ENCODE measurements at regions not wholly inside any gene's neighbourhood (a gene's known extent, or its start where the extent isn't known, plus 50 kb on each side); places are given as distances from the start of the nearest gene placed in this dataset.
"Not testable (repeated sequence)": the region's sequence is repeated elsewhere in the genome, so short reads cannot be mapped to it uniquely, and the experiment has no call there.

DNA sequence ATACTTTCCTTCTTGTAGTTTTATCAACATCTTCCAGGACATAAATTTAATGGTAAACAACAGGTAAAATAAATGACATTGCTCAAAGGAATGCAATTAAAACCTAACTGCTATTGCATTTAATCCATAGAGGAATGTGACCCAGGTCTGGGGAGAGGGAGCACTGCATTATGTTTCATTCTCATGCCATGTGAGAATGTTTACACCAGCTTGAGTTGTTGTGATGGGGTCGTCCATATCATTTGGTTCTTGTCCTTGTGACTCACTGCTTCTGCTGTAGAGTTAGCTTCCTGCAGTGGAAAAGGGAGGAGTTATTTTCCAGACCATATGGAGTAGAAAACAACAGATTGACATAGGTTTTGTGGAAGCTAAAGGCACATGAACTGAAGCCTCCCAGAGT lies 129.3 kb upstream of the PMCH start:
- Histone ChIP-seq H3K4me1 (replicated peaks in 1 of 2; ENCODE audit: control insufficient read depth in 2 of 2, insufficient read depth in 2 of 2, low read length in 2 of 2) (peaks cover 0 to 2% of the 10 kb centered on the region in 2 experiments; a peak in 2 of 5 replicates), H3K36me3 (ENCODE audit: control insufficient read depth, insufficient read depth, low read length) (no peaks in the 10 kb centered on the region), H3K9me1 (ENCODE audit: control insufficient read depth, insufficient read depth, low read length) (no peaks in the 10 kb centered on the region), H3K4me3 (no peak overlapping the region), H3K27ac (ENCODE audit: extremely low read depth, low read depth, low read length) (no peak overlapping the region), H3K4me2 (ENCODE audit: insufficient read depth, low read length) (no peak overlapping the region), H3K27me3 (ENCODE audit: control insufficient read depth in 2 of 2, insufficient read depth in 2 of 2, low read length in 2 of 2) (no peaks in the 10 kb centered on the region), H3K79me2 (ENCODE audit: control insufficient read depth, insufficient read depth, low read length) (no peaks in the 10 kb centered on the region), H2AFZ (ENCODE audit: low read depth, low read length) (no peak overlapping the region), H3K9ac (ENCODE audit: insufficient read depth in 1 of 2, low read depth in 2 of 2, low read length in 2 of 2) (no peak overlapping the region), H3K9me3 (replicated peaks; ENCODE audit: control insufficient read depth, insufficient read depth, low read depth, low read length) (no peaks in the 10 kb centered on the region), H4K20me1 (replicated peaks; ENCODE audit: control insufficient read depth, insufficient read depth, low read length) (no peaks in the 10 kb centered on the region)
- ATAC-seq (no peak; the same call in 2 of the 3 replicates), FAIRE-seq (no peak), DNase-seq (ENCODE audit: extremely low read depth in 1 of 4, low spot score in 3 of 4) (peak in 1 of 4 experiments; percentile 16)
- TF ChIP-seq FOSL1 (tag; conservative IDR thresholded peaks at IDR 0.05) (peak; percentile 43; the same call in 1 of the 2 replicates), DMBX1 (CRISPR knock-in tag; IDR thresholded peaks at IDR 0.05; ENCODE audit: borderline replicate concordance) (no peak)
- TF ChIP-seq, protein P1, sequence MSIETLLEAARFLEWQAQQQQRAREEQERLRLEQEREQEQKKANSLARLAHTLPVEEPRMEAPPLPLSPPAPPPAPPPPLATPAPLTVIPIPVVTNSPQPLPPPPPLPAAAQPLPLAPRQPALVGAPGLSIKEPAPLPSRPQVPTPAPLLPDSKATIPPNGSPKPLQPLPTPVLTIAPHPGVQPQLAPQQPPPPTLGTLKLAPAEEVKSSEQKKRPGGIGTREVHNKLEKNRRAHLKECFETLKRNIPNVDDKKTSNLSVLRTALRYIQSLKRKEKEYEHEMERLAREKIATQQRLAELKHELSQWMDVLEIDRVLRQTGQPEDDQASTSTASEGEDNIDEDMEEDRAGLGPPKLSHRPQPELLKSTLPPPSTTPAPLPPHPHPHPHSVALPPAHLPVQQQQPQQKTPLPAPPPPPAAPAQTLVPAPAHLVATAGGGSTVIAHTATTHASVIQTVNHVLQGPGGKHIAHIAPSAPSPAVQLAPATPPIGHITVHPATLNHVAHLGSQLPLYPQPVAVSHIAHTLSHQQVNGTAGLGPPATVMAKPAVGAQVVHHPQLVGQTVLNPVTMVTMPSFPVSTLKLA (conservative IDR thresholded peaks at IDR 0.05) = 0 out of 4 replicates have a peak, but pooled peaks of 1 of the 2 experiments have one; percentile 25
- in situ Hi-C loops (cut with MboI) = no loop called here
- CTCF ChIA-PET (ENCODE audit: low intra/inter-chr PET ratio) = no interaction called here
- POLR2A ChIA-PET = interaction anchor here (0.9 to 1.4 kb wide), 2 partner anchors 11 to 36 kb away, joined by 3 read pairs; no protein-coding TSS in a partner anchor
- intact Hi-C loops (cut with micrococcal nuclease) = no loop called here
- BruUV-seq (replicated peaks) = no TSS peak
- 0% methylated on average over 1 of the region's 1 CpG for WGBS (ENCODE audit: insufficient coverage, low coverage, missing lambda C conversion rate)

DNA sequence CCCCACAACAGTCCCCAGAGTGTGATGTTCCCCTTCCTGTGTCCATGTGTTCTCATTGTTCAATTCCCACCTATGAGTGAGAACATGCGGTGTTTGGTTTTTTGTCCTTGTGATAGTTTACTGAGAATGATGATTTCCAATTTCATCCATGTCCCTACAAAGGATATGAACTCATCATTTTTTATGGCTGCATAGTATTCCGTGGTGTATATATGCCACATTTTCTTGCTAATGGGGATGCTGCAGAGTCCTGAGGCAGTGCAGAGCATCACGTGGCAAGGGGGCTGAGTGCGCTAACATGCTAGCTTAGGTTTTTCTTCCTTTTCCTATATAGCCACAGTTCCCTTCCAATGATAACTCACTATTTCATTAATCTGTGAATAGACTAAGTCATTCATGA lies 127.5 kb upstream of the PMCH start:
- TF ChIP-seq ZNF146 (CRISPR knock-in tag; IDR thresholded peaks at IDR 0.05; ENCODE audit: unreplicated experiment) = peak; percentile 55

More for the DNA sequence above, 127.5 kb upstream of the PMCH start:
- H3K9ac ChIP-seq (ENCODE audit: insufficient read depth in 1 of 2, low read depth in 2 of 2, low read length in 2 of 2); H3K27me3 ChIP-seq (ENCODE audit: control insufficient read depth in 2 of 2, insufficient read depth in 2 of 2, low read length in 2 of 2); H3K9me3 ChIP-seq (replicated peaks; ENCODE audit: control insufficient read depth, insufficient read depth, low read depth, low read length); H3K79me2 ChIP-seq (ENCODE audit: control insufficient read depth, insufficient read depth, low read length); in situ Hi-C loops (cut with MboI); ATAC-seq; H3K27ac ChIP-seq (ENCODE audit: extremely low read depth, low read depth, low read length); H3K9me1 ChIP-seq (ENCODE audit: control insufficient read depth, insufficient read depth, low read length); POLR2A ChIA-PET; H3K4me3 ChIP-seq; H2AFZ ChIP-seq (ENCODE audit: low read depth, low read length); H3K4me1 ChIP-seq (replicated peaks in 1 of 2; ENCODE audit: control insufficient read depth in 2 of 2, insufficient read depth in 2 of 2, low read length in 2 of 2); FAIRE-seq; BruUV-seq (replicated peaks); H4K20me1 ChIP-seq (replicated peaks; ENCODE audit: control insufficient read depth, insufficient read depth, low read length); DNase-seq (ENCODE audit: extremely low read depth in 1 of 4, low spot score in 3 of 4); H3K4me2 ChIP-seq (ENCODE audit: insufficient read depth, low read length); H3K36me3 ChIP-seq (ENCODE audit: control insufficient read depth, insufficient read depth, low read length); CTCF ChIA-PET (ENCODE audit: low intra/inter-chr PET ratio); intact Hi-C loops (cut with micrococcal nuclease): not testable (repeated sequence)
- WGBS (ENCODE audit: insufficient coverage, low coverage, missing lambda C conversion rate) = 56% methylated on average over 3 of the region's 4 CpGs
